ENCODE measurements at regions not wholly inside any gene's neighbourhood (a gene's known extent, or its start where the extent isn't known, plus 50 kb on each side); places are given as distances from the start of the nearest gene placed in this dataset.

DNA sequence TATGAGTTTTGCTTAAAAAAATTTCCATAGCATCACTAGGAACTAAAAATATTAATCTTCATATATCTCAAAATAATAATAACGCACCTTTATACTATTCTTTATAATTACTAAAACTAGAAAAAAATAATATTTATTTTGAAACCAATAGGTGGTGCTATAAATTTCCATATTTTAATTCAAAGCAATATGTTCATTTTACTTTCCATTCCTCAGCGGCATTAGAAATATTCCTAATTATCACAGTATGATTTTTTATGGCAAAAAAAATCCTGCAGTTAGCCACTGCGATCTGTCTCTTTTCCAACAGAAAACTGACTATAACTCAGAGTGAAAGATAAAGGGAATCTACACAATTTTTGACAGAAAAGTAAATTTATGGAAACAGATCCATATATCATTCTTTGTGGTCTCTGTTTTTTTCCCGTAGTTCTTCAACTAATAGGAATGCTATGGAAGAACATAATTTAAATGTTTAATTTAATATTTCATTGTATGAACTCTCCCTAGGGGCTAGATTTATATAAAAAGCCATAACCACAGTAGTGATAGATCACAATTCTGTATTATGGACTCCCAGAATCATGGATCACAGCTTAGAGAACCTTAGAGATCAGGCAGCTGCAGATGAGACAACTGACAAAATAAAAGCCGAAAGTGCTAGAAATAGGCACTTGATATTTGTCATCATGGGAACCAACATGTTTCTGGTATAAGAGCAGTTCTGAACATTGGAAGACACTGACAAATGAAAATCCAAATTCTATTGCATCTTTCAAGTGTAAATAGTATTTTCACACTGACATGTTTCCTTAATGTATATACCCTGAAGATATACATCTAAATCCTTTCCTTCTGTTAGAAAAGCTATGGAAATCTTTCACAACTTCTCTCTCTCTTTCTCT is 167.7 kb upstream of the MPDZ start:
- ChIA-PET CTCF (ENCODE audit: unreplicated experiment) (no interaction called here), POLR2A (no interaction called here)
- H3K9me3 ChIP-seq (ENCODE audit: low read length), result no peaks in the 10 kb centered on the region
- TF ChIP-seq EZH2phosphoT487 (IDR thresholded peaks at IDR 0.05; ENCODE audit: borderline replicate concordance, low read depth, low read length), result no peak
- TF ChIP-seq, protein P1, sequence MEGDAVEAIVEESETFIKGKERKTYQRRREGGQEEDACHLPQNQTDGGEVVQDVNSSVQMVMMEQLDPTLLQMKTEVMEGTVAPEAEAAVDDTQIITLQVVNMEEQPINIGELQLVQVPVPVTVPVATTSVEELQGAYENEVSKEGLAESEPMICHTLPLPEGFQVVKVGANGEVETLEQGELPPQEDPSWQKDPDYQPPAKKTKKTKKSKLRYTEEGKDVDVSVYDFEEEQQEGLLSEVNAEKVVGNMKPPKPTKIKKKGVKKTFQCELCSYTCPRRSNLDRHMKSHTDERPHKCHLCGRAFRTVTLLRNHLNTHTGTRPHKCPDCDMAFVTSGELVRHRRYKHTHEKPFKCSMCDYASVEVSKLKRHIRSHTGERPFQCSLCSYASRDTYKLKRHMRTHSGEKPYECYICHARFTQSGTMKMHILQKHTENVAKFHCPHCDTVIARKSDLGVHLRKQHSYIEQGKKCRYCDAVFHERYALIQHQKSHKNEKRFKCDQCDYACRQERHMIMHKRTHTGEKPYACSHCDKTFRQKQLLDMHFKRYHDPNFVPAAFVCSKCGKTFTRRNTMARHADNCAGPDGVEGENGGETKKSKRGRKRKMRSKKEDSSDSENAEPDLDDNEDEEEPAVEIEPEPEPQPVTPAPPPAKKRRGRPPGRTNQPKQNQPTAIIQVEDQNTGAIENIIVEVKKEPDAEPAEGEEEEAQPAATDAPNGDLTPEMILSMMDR (conservative IDR thresholded peaks at IDR 0.05; ENCODE audit: low read length), result peak; percentile 54; the same call in 1 of the 2 replicates
- BruUV-seq (replicated peaks), result no TSS peak
- no peaks in the 10 kb centered on the region for H3K9me2 ChIP-seq (ENCODE audit: insufficient read depth, low read length)
- no peaks in the 10 kb centered on the region for H3K4me1 ChIP-seq (ENCODE audit: insufficient read depth, low read length, poor library complexity, severe bottlenecking)
- DNase-seq (ENCODE audit: low spot score), result no peak
- H4K20me1 ChIP-seq (ENCODE audit: insufficient read depth, low read length), result no peaks in the 10 kb centered on the region
- H2AFZ ChIP-seq (ENCODE audit: low read length), result no peak overlapping the region
- H3K79me2 ChIP-seq (ENCODE audit: insufficient read depth, low read depth, low read length), result no peaks in the 10 kb centered on the region
- H3K27ac ChIP-seq (ENCODE audit: low read depth, low read length, poor library complexity, severe bottlenecking), result no peak overlapping the region
- intact Hi-C loops (cut with micrococcal nuclease; ENCODE audit: unreplicated experiment), result no loop called here
- H3K36me3 ChIP-seq (ENCODE audit: insufficient read depth, low read length), result no peaks in the 10 kb centered on the region
- H3K4me2 ChIP-seq (ENCODE audit: low read length), result no peak overlapping the region
- H3K4me3 ChIP-seq (ENCODE audit: low read depth, low read length, poor library complexity, severe bottlenecking), result no peak overlapping the region

DNA sequence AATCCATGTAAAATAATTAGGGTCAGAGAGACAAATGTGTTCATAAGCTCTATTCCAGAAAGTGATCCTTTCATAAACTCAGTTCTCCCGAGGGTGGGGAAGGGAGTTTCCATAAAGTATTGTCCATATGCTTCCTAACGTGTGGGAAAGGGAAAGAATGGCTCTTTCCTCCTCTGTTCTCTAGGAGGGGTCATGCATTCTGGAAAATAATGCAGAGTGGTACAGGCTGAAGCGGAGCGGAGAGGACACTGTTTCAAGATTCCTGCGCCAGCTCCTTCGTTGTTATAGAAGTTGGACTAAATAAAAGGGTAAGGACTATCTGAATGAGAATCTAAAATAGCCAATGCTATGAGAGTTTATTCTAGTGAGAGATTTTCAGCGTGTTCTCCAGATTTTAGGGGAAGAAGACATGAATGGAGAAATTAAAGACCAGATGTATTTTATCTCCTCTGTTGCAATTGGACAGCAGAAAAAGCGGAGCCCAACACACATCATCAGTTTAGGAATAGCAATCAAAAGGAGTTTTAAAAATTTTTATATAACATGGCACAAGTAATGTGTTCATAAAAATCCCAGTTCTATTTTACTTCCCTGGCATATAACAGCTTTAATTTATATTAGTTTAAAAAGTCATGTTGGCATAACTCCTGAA is 166.9 kb upstream of the MPDZ start:
- Histone ChIP-seq H2AFZ (ENCODE audit: low read length) (no peak overlapping the region), H3K9me2 (ENCODE audit: insufficient read depth, low read length) (no peaks in the 10 kb centered on the region), H3K36me3 (ENCODE audit: insufficient read depth, low read length) (no peaks in the 10 kb centered on the region), H3K79me2 (ENCODE audit: insufficient read depth, low read depth, low read length) (no peaks in the 10 kb centered on the region), H3K4me3 (ENCODE audit: low read depth, low read length, poor library complexity, severe bottlenecking) (no peak overlapping the region), H4K20me1 (ENCODE audit: insufficient read depth, low read length) (no peaks in the 10 kb centered on the region), H3K9me3 (ENCODE audit: low read length) (no peaks in the 10 kb centered on the region), H3K27ac (ENCODE audit: low read depth, low read length, poor library complexity, severe bottlenecking) (no peak overlapping the region), H3K4me1 (ENCODE audit: insufficient read depth, low read length, poor library complexity, severe bottlenecking) (no peaks in the 10 kb centered on the region), H3K4me2 (ENCODE audit: low read length) (no peak overlapping the region)
- intact Hi-C loops (cut with micrococcal nuclease; ENCODE audit: unreplicated experiment), result no loop called here
- POLR2A ChIA-PET, result no interaction called here
- TF ChIP-seq, protein P1 (conservative IDR thresholded peaks at IDR 0.05; ENCODE audit: low read length), result no peak
- TF ChIP-seq EZH2phosphoT487 (IDR thresholded peaks at IDR 0.05; ENCODE audit: borderline replicate concordance, low read depth, low read length), result no peak
- no peak for DNase-seq (ENCODE audit: low spot score)
- BruUV-seq (replicated peaks), result no TSS peak
- CTCF ChIA-PET (ENCODE audit: unreplicated experiment), result no interaction called here

DNA sequence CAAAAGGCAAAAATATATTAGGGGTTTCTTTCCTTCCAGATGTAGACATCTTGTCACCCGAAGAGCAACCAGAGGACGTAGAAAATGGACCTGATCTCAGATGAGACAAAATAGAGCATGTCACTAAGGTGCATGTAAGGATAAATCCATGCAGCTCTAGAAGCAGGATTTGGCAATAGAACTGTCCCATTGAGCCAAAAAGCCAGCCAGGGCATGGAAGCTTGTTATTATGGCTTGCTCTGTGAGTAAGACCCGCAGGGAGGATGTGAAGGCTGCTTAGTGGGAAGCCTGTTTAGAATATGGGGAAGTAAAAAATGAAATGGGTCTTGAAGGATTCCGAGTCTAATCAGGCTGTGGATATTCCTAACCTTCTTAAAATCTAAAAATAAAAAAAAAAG is 165.6 kb upstream of the MPDZ start:
- H3K4me3 ChIP-seq (ENCODE audit: low read depth, low read length, poor library complexity, severe bottlenecking), result no peak overlapping the region
- no peaks in the 10 kb centered on the region for H3K79me2 ChIP-seq (ENCODE audit: insufficient read depth, low read depth, low read length)
- intact Hi-C loops (cut with micrococcal nuclease; ENCODE audit: unreplicated experiment), result no loop called here
- H3K4me2 ChIP-seq (ENCODE audit: low read length), result no peak overlapping the region
- POLR2A ChIA-PET, result no interaction called here
- no peaks in the 10 kb centered on the region for H3K9me2 ChIP-seq (ENCODE audit: insufficient read depth, low read length)
- no peak overlapping the region for H2AFZ ChIP-seq (ENCODE audit: low read length)
- H4K20me1 ChIP-seq (ENCODE audit: insufficient read depth, low read length), result no peaks in the 10 kb centered on the region
- no peaks in the 10 kb centered on the region for H3K36me3 ChIP-seq (ENCODE audit: insufficient read depth, low read length)
- DNase-seq (ENCODE audit: low spot score), result no peak
- H3K27ac ChIP-seq (ENCODE audit: low read depth, low read length, poor library complexity, severe bottlenecking), result no peak overlapping the region
- BruUV-seq (replicated peaks), result no TSS peak
- CTCF ChIA-PET (ENCODE audit: unreplicated experiment), result no interaction called here
- TF ChIP-seq, protein P1 (conservative IDR thresholded peaks at IDR 0.05; ENCODE audit: low read length), result no peak
- no peak for TF ChIP-seq EZH2phosphoT487 (IDR thresholded peaks at IDR 0.05; ENCODE audit: borderline replicate concordance, low read depth, low read length)
- no peaks in the 10 kb centered on the region for H3K4me1 ChIP-seq (ENCODE audit: insufficient read depth, low read length, poor library complexity, severe bottlenecking)
- H3K9me3 ChIP-seq (ENCODE audit: low read length), result no peaks in the 10 kb centered on the region

All from OCI-LY7 (cell line).